ENCODE measurements at regions not wholly inside any gene's neighbourhood (a gene's known extent, or its start where the extent isn't known, plus 50 kb on each side); places are given as distances from the start of the nearest gene placed in this dataset.

GRCh38 chr2:204386668-204387067 lies 158.6 kb upstream of the PARD3B start:
- no peak for TF ChIP-seq EZH2 (IDR thresholded peaks at IDR 0.05; ENCODE audit: borderline replicate concordance, insufficient read depth, low read depth, low read length, poor library complexity, severe bottlenecking)
- no peak for TF ChIP-seq CTCF (IDR thresholded peaks at IDR 0.05)
